ENCODE measurements at regions not wholly inside any gene's neighbourhood (a gene's known extent, or its start where the extent isn't known, plus 50 kb on each side); places are given as distances from the start of the nearest gene placed in this dataset.

DNA sequence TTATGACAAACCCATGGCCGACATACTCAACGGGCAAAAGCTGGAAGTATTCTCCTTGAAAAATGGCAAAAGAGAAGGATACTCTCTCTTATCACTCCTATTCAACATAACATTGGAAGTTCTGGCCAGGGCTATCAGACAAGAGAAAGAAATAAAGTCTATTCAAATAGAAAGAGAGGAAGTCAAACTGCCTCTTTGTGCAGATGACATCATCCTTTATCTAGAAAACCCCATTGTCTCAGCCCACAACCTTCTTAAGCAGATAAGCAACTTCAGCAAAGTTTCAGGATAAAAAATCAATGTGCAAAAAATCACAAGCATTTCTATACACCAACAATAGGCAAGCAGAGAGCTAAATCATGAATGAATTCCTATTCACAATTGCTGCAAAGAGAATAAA, 1799.9 kb upstream of the ACO1 start:
- TF ChIP-seq POLR2A (IDR thresholded peaks at IDR 0.05; ENCODE audit: control extremely low read depth in 1 of 2, low read depth in 2 of 2, low read length in 2 of 2) (no peak), GABPA (IDR thresholded peaks at IDR 0.05; ENCODE audit: borderline replicate concordance, insufficient read depth, low read length) (no peak), FOSL1 (IDR thresholded peaks at IDR 0.05; ENCODE audit: insufficient read depth, low read depth, low read length) (no peak), SP1 (IDR thresholded peaks at IDR 0.05; ENCODE audit: low read depth, low read length) (no peak)
- TF ChIP-seq, protein P1, sequence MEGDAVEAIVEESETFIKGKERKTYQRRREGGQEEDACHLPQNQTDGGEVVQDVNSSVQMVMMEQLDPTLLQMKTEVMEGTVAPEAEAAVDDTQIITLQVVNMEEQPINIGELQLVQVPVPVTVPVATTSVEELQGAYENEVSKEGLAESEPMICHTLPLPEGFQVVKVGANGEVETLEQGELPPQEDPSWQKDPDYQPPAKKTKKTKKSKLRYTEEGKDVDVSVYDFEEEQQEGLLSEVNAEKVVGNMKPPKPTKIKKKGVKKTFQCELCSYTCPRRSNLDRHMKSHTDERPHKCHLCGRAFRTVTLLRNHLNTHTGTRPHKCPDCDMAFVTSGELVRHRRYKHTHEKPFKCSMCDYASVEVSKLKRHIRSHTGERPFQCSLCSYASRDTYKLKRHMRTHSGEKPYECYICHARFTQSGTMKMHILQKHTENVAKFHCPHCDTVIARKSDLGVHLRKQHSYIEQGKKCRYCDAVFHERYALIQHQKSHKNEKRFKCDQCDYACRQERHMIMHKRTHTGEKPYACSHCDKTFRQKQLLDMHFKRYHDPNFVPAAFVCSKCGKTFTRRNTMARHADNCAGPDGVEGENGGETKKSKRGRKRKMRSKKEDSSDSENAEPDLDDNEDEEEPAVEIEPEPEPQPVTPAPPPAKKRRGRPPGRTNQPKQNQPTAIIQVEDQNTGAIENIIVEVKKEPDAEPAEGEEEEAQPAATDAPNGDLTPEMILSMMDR (IDR thresholded peaks at IDR 0.05; ENCODE audit: control extremely low read depth in 1 of 3, insufficient read depth in 1 of 3, low read depth in 1 of 3, low read length in 3 of 3) = no peak
- TF ChIP-seq, protein P2, sequence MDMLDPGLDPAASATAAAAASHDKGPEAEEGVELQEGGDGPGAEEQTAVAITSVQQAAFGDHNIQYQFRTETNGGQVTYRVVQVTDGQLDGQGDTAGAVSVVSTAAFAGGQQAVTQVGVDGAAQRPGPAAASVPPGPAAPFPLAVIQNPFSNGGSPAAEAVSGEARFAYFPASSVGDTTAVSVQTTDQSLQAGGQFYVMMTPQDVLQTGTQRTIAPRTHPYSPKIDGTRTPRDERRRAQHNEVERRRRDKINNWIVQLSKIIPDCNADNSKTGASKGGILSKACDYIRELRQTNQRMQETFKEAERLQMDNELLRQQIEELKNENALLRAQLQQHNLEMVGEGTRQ (IDR thresholded peaks at IDR 0.05; ENCODE audit: low read length) = no peak
